ENCODE measurements at regions not wholly inside any gene's neighbourhood (a gene's known extent, or its start where the extent isn't known, plus 50 kb on each side); places are given as distances from the start of the nearest gene placed in this dataset.

DNA sequence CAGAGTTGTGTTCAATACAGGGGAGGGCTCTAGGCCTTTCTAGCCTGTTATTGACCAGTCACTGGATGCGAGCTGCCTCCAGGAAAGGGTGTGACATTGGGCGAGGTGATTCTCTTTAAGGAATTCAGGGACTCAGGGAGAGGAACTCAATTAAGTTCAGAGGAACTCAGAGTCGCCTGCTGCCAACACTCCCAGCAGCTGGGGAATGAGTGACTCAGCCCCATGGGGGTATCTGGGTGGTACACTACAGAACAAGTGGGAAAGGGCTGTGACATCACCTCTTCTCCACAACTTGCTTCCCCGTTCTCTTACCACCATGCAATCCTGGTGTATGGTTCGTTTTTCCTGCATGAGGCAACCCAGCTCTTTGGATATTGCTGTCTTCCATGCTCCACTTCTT lies 50.4 kb upstream of the CYRIA start:
- no peak for DNase-seq
